ENCODE measurements at regions not wholly inside any gene's neighbourhood (a gene's known extent, or its start where the extent isn't known, plus 50 kb on each side); places are given as distances from the start of the nearest gene placed in this dataset.

DNA sequence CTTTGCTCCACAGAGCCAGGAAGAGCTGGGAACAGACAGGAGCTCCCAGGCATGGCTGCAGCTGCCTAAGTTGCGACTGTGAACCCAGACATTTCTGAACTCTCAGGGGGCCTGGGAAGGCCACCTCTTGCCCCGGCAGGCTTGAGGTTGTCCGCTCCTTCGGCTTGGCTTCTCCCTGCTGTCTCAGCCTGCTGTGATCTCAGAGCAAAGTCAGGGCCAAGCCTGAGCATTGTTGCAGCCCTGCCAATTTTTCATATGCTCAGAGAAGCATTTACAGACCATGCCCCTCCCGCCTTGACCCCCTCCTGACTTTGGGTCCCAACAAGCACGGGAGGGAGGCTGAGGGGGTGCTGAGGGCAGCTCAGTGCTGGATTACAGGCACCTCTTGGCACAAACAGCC, 1439.1 kb upstream of the FLRT2 start:
- H3K9me3 Mint-ChIP-seq, result peaks cover 0 to 15% (median under 1%) of the 10 kb centered on the region in 7 donors
- no peak overlapping the region for H3K4me3 Mint-ChIP-seq
- H3K27me3 Mint-ChIP-seq (ENCODE audit: low read depth in 3 of 3), result no peaks in the 10 kb centered on the region
- no peaks in the 10 kb centered on the region for H3K4me1 Mint-ChIP-seq
- H3K36me3 ChIP-seq (replicated peaks in 1 of 2; ENCODE audit: control insufficient read depth in 1 of 2, insufficient read depth in 2 of 2, low read length in 2 of 2), result no peaks in the 10 kb centered on the region
- H3K9me3 ChIP-seq (replicated peaks in 1 of 2; ENCODE audit: control insufficient read depth in 1 of 2, insufficient read depth in 1 of 2, low read length in 2 of 2), result peaks cover 0 to 13% of the 10 kb centered on the region in 2 donors
- no peaks in the 10 kb centered on the region for H3K36me3 Mint-ChIP-seq
- H3K4me3 ChIP-seq (replicated peaks in 1 of 3; ENCODE audit: low read depth in 2 of 3, low read length in 3 of 3), result no peak overlapping the region
- DNase-seq, result no peak
- no peak overlapping the region for H2AFZ ChIP-seq (ENCODE audit: insufficient read depth, low read depth, low read length, poor library complexity, severe bottlenecking)
- intact Hi-C loops (cut with micrococcal nuclease), result no loop called here
- H3K27ac Mint-ChIP-seq, result no peak overlapping the region
- TF ChIP-seq, protein P1, sequence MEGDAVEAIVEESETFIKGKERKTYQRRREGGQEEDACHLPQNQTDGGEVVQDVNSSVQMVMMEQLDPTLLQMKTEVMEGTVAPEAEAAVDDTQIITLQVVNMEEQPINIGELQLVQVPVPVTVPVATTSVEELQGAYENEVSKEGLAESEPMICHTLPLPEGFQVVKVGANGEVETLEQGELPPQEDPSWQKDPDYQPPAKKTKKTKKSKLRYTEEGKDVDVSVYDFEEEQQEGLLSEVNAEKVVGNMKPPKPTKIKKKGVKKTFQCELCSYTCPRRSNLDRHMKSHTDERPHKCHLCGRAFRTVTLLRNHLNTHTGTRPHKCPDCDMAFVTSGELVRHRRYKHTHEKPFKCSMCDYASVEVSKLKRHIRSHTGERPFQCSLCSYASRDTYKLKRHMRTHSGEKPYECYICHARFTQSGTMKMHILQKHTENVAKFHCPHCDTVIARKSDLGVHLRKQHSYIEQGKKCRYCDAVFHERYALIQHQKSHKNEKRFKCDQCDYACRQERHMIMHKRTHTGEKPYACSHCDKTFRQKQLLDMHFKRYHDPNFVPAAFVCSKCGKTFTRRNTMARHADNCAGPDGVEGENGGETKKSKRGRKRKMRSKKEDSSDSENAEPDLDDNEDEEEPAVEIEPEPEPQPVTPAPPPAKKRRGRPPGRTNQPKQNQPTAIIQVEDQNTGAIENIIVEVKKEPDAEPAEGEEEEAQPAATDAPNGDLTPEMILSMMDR (IDR thresholded peaks at IDR 0.05), result no peak
- H3K27ac ChIP-seq (ENCODE audit: low read depth in 1 of 2, low read length in 2 of 2), result no peak overlapping the region
- H3K9ac ChIP-seq (ENCODE audit: insufficient read depth, low read length, poor library complexity, severe bottlenecking), result no peak overlapping the region
- H3K27me3 ChIP-seq (ENCODE audit: control insufficient read depth in 2 of 2, insufficient read depth in 2 of 2, low read length in 2 of 2), result no peaks in the 10 kb centered on the region
- no peaks in the 10 kb centered on the region for H3K79me2 ChIP-seq (ENCODE audit: insufficient read depth, low read length)
- H4K20me1 ChIP-seq (ENCODE audit: insufficient read depth, low read length), result no peaks in the 10 kb centered on the region
- WGBS (ENCODE audit: insufficient coverage), result 89% methylated on average over 4 of the region's 6 CpGs
- no peaks in the 10 kb centered on the region for H3K4me1 ChIP-seq (ENCODE audit: control insufficient read depth in 1 of 2, insufficient read depth in 2 of 2, low read length in 2 of 2)
- no peak overlapping the region for H3K4me2 ChIP-seq (replicated peaks; ENCODE audit: extremely low read depth, low read length, poor library complexity, severe bottlenecking)

DNA sequence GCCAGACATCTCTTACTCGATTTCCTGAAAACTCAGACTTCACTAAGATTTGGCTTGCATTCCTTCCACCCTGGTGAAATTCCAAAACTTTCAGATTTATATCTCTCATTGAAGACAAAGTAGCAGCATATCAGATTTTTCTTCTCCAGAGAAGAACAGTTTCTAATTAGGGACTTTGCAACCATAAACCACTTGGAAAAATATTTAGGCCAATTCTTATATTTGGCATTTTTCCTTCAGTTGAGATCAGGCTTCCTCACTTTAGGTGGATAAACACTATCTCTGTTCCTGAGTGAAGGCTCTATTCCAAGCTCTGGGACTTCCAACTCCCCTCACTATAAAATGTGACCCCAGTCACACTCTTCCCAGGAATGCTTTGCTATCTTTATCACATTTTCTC, 1434.3 kb upstream of the FLRT2 start:
- WGBS (ENCODE audit: insufficient coverage), result 33% methylated on average over 1 of the region's 1 CpG
- no peak for DNase-seq
- H3K36me3 Mint-ChIP-seq, result no peaks in the 10 kb centered on the region

More for the DNA sequence above, 1434.3 kb upstream of the FLRT2 start:
- TF ChIP-seq, protein P1 (IDR thresholded peaks at IDR 0.05), result no peak
- no peaks in the 10 kb centered on the region for H3K79me2 ChIP-seq (ENCODE audit: insufficient read depth, low read length)
- H3K4me1 ChIP-seq (ENCODE audit: control insufficient read depth in 1 of 2, insufficient read depth in 2 of 2, low read length in 2 of 2), result no peaks in the 10 kb centered on the region
- H2AFZ ChIP-seq (ENCODE audit: insufficient read depth, low read depth, low read length, poor library complexity, severe bottlenecking), result no peak overlapping the region
- H3K4me2 ChIP-seq (replicated peaks; ENCODE audit: extremely low read depth, low read length, poor library complexity, severe bottlenecking), result no peak overlapping the region
- H3K36me3 ChIP-seq (replicated peaks in 1 of 2; ENCODE audit: control insufficient read depth in 1 of 2, insufficient read depth in 2 of 2, low read length in 2 of 2), result no peaks in the 10 kb centered on the region
- H3K4me1 Mint-ChIP-seq, result no peaks in the 10 kb centered on the region
- no peak overlapping the region for H3K27ac ChIP-seq (ENCODE audit: low read depth in 1 of 2, low read length in 2 of 2)
- H3K4me3 Mint-ChIP-seq, result no peak overlapping the region
- H3K27me3 ChIP-seq (ENCODE audit: control insufficient read depth in 2 of 2, insufficient read depth in 2 of 2, low read length in 2 of 2), result no peaks in the 10 kb centered on the region
- H3K9me3 Mint-ChIP-seq, result peaks cover 4 to 22% (median 8%) of the 10 kb centered on the region in 7 donors
- H4K20me1 ChIP-seq (ENCODE audit: insufficient read depth, low read length), result no peaks in the 10 kb centered on the region
- H3K9ac ChIP-seq (ENCODE audit: insufficient read depth, low read length, poor library complexity, severe bottlenecking), result no peak overlapping the region
- no peak overlapping the region for H3K4me3 ChIP-seq (replicated peaks in 1 of 3; ENCODE audit: low read depth in 2 of 3, low read length in 3 of 3)
- intact Hi-C loops (cut with micrococcal nuclease), result no loop called here
- H3K27me3 Mint-ChIP-seq (ENCODE audit: low read depth in 3 of 3), result no peaks in the 10 kb centered on the region
- H3K9me3 ChIP-seq (replicated peaks in 1 of 2; ENCODE audit: control insufficient read depth in 1 of 2, insufficient read depth in 1 of 2, low read length in 2 of 2), result peaks cover 5 to 12% of the 10 kb centered on the region in 2 donors
- H3K27ac Mint-ChIP-seq, result no peak overlapping the region

Data from CD14-positive monocyte (primary cell).